ENCODE measurements at regions not wholly inside any gene's neighbourhood (a gene's known extent, or its start where the extent isn't known, plus 50 kb on each side); places are given as distances from the start of the nearest gene placed in this dataset.
A peak's percentile ranks its signal among the peaks of the same experiment; 100 is the strongest.

DNA sequence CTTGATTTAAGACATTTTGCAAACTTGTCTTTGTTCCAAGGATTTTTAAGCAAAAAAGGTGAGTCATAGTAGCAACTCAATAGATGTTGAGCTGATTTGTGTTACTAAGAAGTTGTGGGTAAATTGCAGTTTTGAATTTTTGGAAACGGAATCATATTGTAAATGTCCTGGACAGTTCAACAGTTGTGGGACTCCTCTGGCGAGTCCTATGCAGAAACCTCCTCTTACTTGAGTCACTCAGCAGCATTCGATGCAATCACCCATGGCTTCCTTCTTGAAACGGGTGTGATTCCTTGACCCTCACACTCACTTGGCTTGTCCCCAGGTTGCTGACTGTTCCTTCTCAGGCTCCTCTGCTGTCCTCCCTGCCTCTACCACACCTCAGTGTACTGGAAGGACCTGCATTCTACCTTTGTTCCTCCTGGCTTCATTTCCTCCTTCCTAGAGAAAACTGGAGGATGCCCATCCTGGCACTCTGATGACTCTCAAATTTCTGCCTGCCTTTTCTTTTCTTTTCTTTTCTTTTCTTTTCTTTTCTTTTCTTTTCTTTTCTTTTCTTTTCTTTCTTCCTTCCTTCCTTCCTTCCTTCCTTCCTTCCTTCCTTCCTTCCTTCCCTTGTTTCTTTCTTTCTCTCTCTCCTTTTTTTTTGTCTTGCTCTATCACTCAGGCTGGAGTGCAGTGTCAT, 52.8 kb upstream of the DGKG start:
- no peaks in the 10 kb centered on the region for H3K4me1 ChIP-seq (ENCODE audit: insufficient read depth, low read length)
- Mint-ChIP-seq H3K9me3 (no peaks in the 10 kb centered on the region), H3K4me1 (peaks cover 23% of the 10 kb centered on the region in 2 experiments), H3K27ac (peak overlapping the region in 1 of 3 experiments; percentile 59; a peak in 1 of 7 replicates), H3K27me3 (ENCODE audit: low read depth) (peaks cover 45% of the 10 kb centered on the region), H3K4me3 (peak overlapping the region; percentile 67 to 80; a peak in 3 of 5 replicates), H3K36me3 (ENCODE audit: insufficient read depth in 1 of 3, low read depth in 3 of 3) (no peaks in the 10 kb centered on the region)
- no peak overlapping the region for H3K4ac ChIP-seq (ENCODE audit: low read depth, low read length)
- no peak overlapping the region for H3K4me2 ChIP-seq (ENCODE audit: insufficient read depth, insufficient read length, low read length)
- H3K23ac ChIP-seq (ENCODE audit: insufficient read length, low read depth, low read length): no peak overlapping the region
- H3K79me1 ChIP-seq (ENCODE audit: insufficient read depth, low read depth, low read length, poor library complexity, severe bottlenecking): no peaks in the 10 kb centered on the region
- H3K9ac ChIP-seq (ENCODE audit: extremely low read depth, insufficient read length, low read length): no peak overlapping the region
- H4K5ac ChIP-seq (ENCODE audit: insufficient read length, low read depth, low read length): no peak overlapping the region
- H4K8ac ChIP-seq (replicated peaks; ENCODE audit: insufficient read length, low read depth, low read length): no peak overlapping the region
- H3K23me2 ChIP-seq (ENCODE audit: insufficient read length, low read depth, low read length, poor library complexity, severe bottlenecking): peaks cover 9% of the 10 kb centered on the region
- H2BK120ac ChIP-seq (ENCODE audit: low read depth, low read length, poor library complexity, severe bottlenecking): no peak overlapping the region
- DNase-seq: no peak
- TF ChIP-seq, protein P1, sequence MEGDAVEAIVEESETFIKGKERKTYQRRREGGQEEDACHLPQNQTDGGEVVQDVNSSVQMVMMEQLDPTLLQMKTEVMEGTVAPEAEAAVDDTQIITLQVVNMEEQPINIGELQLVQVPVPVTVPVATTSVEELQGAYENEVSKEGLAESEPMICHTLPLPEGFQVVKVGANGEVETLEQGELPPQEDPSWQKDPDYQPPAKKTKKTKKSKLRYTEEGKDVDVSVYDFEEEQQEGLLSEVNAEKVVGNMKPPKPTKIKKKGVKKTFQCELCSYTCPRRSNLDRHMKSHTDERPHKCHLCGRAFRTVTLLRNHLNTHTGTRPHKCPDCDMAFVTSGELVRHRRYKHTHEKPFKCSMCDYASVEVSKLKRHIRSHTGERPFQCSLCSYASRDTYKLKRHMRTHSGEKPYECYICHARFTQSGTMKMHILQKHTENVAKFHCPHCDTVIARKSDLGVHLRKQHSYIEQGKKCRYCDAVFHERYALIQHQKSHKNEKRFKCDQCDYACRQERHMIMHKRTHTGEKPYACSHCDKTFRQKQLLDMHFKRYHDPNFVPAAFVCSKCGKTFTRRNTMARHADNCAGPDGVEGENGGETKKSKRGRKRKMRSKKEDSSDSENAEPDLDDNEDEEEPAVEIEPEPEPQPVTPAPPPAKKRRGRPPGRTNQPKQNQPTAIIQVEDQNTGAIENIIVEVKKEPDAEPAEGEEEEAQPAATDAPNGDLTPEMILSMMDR (conservative IDR thresholded peaks at IDR 0.05): no peak
- no peak overlapping the region for H2AFZ ChIP-seq (ENCODE audit: low read length)
- peak overlapping the region; percentile 12; the same call in 1 of the 2 replicates for H3K14ac ChIP-seq (ENCODE audit: insufficient read depth, low read length)
- no peaks in the 10 kb centered on the region for H3K27me3 ChIP-seq (ENCODE audit: insufficient read depth, low read length)
- no peaks in the 10 kb centered on the region for H4K20me1 ChIP-seq (ENCODE audit: control insufficient read depth, insufficient read depth, insufficient read length)
- H3K56ac ChIP-seq (ENCODE audit: insufficient read length, low read depth, low read length): no peak overlapping the region
- no peaks in the 10 kb centered on the region for H3K79me2 ChIP-seq (ENCODE audit: insufficient read depth, low read length)
- no peak overlapping the region for H3T11ph ChIP-seq (ENCODE audit: low read length)
- H2BK12ac ChIP-seq (ENCODE audit: insufficient read length, low read depth, low read length): peak overlapping the region; percentile 95
- H4K91ac ChIP-seq (ENCODE audit: insufficient read length, low read depth, low read length): no peak overlapping the region
- no peak overlapping the region for H2BK15ac ChIP-seq (ENCODE audit: low read depth, low read length)
- H3K9me3 ChIP-seq (ENCODE audit: control insufficient read depth, low read depth, low read length): no peaks in the 10 kb centered on the region
- no peak overlapping the region for H3K18ac ChIP-seq (ENCODE audit: insufficient read length, low read depth, low read length)
- no peak overlapping the region for H2BK20ac ChIP-seq (ENCODE audit: low read depth, low read length, poor library complexity, severe bottlenecking)
- no peak overlapping the region for H2AK5ac ChIP-seq (ENCODE audit: insufficient read length, low read length)
- no peak overlapping the region for H3K27ac ChIP-seq (ENCODE audit: insufficient read length, low read depth, low read length)
- no CpG with 5 or more reads among the region's 4 CpGs for WGBS (ENCODE audit: extremely low coverage, insufficient read length, low lambda C conversion rate)
- no peak overlapping the region for H2BK5ac ChIP-seq (ENCODE audit: insufficient read length, low read length)

Measured in H9 (cell line).